DMS153 (cell line): ENCODE measurements at regions not wholly inside any gene's neighbourhood (a gene's known extent, or its start where the extent isn't known, plus 50 kb on each side); places are given as distances from the start of the nearest gene placed in this dataset.
A peak's percentile ranks its signal among the peaks of the same experiment; 100 is the strongest.
"Not testable (repeated sequence)": the region's sequence is repeated elsewhere in the genome, so short reads cannot be mapped to it uniquely, and the experiment has no call there.

Experiments used
- DNase-seq: peaks from one replicate; lab custom pipeline; 2025; lab: John Stamatoyannopoulos, UW

GRCh38 chr4:184949020-184949419 is 69.3 kb upstream of the HELT start:
- no peak for DNase-seq

GRCh38 chr4:184950117-184950830 is 68.0 kb upstream of the HELT start:
- no peak for DNase-seq

- no peak for DNase-seq
These were observed 67.4 kb upstream of the HELT start for GRCh38 chr4:184950926-184951325.

GRCh38 chr4:184951668-184952160 is 66.6 kb upstream of the HELT start:
- no peak for DNase-seq

DNA sequence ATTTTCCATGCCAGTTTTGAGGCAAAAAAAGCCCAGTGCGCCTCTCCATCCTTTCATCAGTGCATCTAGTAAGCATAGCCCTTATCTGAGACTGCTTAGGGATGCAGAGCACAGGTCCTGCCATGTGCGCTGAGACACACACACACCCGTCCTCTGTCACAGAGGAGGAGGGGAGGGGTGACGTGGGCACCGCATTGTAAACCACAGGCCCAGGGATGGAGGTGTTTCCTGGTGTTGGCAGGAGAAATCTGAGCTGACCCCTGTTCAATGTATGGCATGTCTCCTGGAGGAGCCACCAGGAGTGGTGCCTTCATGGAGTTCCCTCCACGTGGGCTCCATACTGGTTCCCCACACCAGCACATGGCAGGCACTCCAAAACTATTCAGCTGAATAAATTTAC is 65.8 kb upstream of the HELT start:
- no peak for DNase-seq

DNA sequence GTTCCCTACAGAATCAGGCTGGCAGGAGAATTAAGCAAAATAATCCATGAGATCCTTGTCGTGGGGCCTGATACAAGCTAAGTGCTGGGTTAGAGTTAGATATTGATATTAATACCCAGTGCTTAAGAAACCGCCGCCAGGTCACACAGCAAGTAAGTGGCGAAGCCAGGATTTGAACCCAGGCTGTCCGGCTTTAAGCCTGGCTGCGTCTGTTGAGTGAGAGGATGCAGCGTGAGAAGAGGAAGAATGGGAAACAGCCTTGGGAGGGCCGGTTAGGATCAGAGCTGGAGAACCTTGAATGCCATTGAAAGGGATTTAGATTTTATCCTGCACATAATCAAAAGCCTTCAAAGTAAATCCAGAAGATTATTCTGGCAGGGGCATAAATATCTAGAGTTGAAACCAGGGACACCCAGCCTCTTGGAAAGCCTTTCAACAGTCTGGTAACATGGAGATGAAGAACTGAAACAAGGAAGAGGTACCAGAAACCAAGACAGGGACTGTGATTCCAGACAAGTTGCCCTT is 64.8 kb upstream of the HELT start:
- DNase-seq: no peak

DNA sequence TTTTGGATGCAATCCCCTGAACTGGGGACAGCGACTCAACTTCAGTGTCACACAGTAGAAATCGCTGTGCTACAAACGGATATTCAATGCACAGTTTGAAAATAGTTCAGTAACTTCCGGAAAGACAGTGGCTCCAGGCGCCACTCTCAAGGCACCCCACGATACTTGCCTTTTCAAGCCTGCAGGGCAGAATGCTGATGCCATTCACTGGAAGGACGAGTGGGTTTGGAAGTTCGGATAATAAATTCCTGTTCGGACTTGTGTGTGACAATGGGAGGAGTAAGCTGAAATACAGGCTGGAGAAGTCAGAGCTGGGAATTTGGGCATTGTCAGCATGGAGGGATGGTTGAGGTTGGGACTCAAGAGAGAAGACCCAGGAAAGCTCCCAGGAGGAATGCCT is 64.3 kb upstream of the HELT start:
- no peak for DNase-seq

- no peak for DNase-seq
These were observed 63.8 kb upstream of the HELT start for GRCh38 chr4:184954482-184954881.

- no peak for DNase-seq
These were observed 63.2 kb upstream of the HELT start for GRCh38 chr4:184955116-184955515.

- DNase-seq: no peak
These were observed 62.7 kb upstream of the HELT start for GRCh38 chr4:184955636-184956035.

DNA sequence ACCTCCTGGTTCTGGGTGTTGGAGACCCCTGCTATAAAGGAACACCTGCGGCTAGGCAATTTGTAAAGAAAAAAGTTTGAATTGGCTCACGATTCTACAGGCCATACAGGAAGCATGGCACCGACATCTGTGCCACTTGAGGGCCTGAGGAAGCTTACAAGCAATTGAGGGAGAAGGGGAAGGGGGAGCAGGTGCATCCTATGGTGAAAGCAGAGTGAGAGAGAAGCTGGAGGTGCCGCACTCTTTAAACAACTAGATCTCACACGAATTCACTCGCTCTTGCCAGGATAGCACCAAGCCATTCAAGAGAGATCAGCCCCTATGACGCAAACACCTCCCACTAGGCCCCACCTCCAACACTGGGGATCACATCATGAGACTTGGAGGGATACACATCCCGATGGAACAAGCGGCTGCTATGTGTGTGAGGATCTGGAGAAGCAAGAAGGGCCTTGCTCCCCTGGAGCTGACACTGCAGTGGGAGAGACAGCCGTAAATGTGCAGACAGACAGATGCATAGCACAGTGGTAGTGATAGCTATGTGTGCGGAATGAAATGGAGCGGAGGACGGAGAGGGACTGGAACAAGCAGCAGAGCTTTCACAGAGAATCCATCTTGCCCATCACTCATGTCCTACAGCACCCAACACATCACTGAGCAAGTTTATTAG is 60.7 kb upstream of the HELT start:
- no peak for DNase-seq

- no peak for DNase-seq
These were observed 60.0 kb upstream of the HELT start for GRCh38 chr4:184958127-184958922.

- DNase-seq: no peak
These were observed 59.4 kb upstream of the HELT start for GRCh38 chr4:184958923-184959210.

- no peak for DNase-seq
These were observed 59.0 kb upstream of the HELT start for GRCh38 chr4:184959309-184959708.

- no peak for DNase-seq
These were observed 58.5 kb upstream of the HELT start for GRCh38 chr4:184959786-184960185.

- DNase-seq: no peak
These were observed 57.8 kb upstream of the HELT start for GRCh38 chr4:184960505-184960971.

DNA sequence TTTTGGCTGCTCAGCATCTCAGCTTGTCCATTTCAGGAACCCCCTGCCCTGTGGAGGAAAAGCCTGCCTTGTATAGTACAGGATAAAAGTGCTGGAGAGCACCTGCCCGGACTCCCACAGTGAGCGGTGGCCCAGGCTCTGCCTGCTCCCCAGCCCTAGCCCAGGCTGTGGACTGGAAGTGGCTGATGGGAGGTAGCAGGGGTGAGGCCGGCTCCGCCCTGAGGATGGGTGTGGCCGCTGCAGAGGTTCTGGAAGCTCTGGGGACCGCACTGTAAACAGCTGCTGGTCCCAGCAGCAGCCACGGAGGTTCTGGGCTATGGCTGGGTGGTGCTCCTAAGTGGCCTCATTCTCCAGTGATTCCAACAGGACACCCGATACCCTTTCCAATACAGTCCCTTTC is 56.6 kb upstream of the HELT start:
- DNase-seq: peak; percentile 63

DNA sequence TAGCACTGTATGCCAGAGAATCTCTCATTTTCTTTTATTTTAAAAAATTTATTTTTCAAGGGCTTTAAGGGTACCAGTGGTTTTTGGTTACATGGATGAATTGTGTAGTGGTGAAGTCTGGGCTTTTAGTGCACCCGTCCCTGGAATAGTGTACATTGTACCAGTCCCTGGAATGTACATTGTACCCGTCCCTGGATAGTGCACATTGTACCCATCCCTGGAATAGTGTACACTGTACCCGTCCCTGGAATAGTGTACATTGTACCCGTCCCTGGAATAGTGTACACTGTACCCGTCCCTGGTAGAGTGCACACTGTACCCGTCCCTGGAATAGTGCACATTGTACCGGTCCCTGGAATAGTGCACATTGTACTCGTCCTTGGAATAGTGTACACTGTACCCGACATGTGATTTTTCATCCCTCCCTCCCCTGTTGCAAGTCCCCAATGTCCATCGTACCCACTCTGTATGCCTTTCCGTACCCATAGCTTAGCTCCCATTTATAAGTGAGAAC is 56.1 kb upstream of the HELT start:
- DNase-seq: no peak

- not testable (repeated sequence) for DNase-seq
These were observed 52.9 kb upstream of the HELT start for GRCh38 chr4:184965230-184966050.

- DNase-seq: not testable (repeated sequence)
These were observed 52.1 kb upstream of the HELT start for GRCh38 chr4:184966051-184966691.

DNA sequence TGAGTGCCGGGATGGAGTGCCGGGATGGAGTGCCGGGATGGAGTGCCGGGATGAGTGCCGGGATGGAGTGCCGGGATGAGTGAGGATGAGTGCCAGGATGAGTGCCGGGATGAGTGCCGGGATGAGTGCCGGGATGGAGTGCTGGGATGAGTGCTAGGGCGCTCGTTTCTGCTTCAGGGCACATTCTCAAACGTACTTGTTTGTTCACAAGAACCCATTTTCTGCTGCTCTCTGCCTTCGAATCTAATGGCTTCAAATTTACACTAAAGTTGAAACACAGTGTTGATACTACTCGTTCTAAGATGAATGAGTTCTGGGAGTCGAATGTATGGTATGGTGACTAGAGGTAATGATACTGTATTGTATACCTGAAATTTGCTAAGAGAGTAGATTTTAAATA is 50.6 kb upstream of the HELT start:
- DNase-seq: not testable (repeated sequence)
